C4-2B (cell line): ENCODE measurements at regions not wholly inside any gene's neighbourhood (a gene's known extent, or its start where the extent isn't known, plus 50 kb on each side); places are given as distances from the start of the nearest gene placed in this dataset.

Source experiments
- H3K27ac ChIP-seq: fragments of 450-650 bp; 2 replicates; pipeline ENCODE4 v1.5.1; 2017
- ZFX ChIP-seq: fragments of 450-650 bp; IDR thresholded peaks from 2 replicates; pipeline ENCODE4 v1.6.1; 2017
- TF ChIP-seq, protein P1 (sequence below): fragments of 450-650 bp; conservative IDR thresholded peaks from 2 replicates; pipeline ENCODE4 v1.5.1; 2017; ENCODE audit warnings: mild to moderate bottlenecking

DNA sequence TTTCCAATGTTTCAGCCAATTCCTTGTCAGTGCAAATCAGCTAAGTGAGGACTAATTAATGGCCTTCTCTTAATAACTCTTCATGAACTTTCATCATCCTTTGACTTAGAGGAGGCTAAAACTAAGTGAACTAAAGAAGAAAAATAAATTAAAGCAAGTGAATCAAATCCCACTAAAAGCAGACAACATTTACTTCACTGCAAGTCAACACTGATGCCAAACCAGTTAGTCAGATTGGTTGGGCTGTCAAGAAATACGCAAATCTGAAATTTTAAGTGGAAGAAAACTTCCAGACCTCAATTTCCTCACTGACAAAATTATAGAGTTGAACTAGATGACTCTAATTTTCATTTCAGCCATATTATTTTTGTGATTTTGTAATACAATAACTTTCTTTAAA, 137.2 kb upstream of the PRLR start:
- no peak overlapping the region for H3K27ac ChIP-seq
- TF ChIP-seq ZFX, result no peak
- TF ChIP-seq, protein P1, sequence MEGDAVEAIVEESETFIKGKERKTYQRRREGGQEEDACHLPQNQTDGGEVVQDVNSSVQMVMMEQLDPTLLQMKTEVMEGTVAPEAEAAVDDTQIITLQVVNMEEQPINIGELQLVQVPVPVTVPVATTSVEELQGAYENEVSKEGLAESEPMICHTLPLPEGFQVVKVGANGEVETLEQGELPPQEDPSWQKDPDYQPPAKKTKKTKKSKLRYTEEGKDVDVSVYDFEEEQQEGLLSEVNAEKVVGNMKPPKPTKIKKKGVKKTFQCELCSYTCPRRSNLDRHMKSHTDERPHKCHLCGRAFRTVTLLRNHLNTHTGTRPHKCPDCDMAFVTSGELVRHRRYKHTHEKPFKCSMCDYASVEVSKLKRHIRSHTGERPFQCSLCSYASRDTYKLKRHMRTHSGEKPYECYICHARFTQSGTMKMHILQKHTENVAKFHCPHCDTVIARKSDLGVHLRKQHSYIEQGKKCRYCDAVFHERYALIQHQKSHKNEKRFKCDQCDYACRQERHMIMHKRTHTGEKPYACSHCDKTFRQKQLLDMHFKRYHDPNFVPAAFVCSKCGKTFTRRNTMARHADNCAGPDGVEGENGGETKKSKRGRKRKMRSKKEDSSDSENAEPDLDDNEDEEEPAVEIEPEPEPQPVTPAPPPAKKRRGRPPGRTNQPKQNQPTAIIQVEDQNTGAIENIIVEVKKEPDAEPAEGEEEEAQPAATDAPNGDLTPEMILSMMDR, result no peak

DNA sequence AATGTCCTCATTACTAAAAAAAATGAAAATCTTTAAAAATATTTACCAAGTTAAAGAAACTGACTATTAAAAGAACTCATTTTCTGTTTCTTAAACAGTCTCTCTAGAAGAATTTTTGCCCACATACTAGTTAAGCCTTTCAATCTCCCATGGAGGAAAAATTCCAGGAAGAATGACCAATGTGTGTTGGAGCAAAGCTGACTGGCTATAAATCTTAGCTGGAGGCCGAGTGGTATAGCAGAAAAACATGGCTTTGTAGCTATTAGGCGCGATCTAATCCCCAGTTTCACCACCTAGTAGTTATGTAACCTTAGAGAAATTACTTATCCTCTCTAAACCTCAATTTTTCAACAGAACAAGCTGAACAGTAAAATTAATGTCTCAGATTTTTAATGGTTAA, 135.5 kb upstream of the PRLR start:
- no peak overlapping the region for H3K27ac ChIP-seq
- TF ChIP-seq, protein P1, result no peak
- no peak for TF ChIP-seq ZFX

DNA sequence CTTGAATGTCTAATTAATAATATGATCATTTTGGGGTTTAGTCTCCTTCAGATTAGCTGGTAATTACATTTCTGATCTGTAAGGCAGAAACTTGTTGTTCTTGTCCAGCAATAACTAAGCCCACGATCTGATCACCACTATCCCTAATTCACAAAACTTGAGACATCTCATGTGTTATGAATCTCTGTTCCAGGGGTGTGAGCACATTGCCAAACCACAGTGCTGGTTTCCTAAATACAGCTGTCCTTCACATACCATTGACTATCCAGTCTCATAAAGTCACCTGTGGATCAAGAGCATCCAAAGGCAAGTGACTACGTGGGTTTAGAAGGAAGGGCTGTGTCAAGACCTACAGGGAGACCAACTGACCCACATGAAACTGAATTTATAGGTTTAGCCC, 134.1 kb upstream of the PRLR start:
- no peak overlapping the region for H3K27ac ChIP-seq
- no peak for TF ChIP-seq ZFX
- TF ChIP-seq, protein P1, result no peak

DNA sequence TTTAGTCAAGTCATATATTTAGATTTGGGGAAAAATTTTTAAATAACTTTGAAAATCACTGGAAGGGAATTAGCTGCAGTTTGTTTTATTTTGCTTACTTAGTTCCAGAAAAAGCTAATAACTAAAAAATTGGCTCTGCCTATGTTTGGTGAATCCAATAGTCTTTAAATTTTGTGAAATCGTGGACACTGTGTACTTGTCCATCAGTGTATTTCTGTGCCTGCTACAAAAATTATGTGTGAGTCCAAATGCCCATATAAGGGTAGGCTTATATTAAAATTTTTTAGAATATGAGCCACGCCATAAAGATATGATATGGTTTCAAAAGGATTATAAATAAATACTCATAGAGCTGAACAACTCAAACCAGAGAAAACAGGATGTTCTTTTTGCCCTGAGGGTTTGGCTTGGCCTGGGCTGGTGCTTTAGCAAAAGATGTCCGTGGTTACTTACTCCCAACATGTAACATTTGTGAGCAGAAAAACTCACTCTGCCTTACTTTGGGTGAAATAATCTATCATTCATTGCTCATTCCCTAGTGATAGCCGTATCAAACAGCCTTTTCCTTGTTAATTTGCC, 133.2 kb upstream of the PRLR start:
- TF ChIP-seq ZFX, result no peak
- TF ChIP-seq, protein P1, result no peak
- H3K27ac ChIP-seq, result no peak overlapping the region

DNA sequence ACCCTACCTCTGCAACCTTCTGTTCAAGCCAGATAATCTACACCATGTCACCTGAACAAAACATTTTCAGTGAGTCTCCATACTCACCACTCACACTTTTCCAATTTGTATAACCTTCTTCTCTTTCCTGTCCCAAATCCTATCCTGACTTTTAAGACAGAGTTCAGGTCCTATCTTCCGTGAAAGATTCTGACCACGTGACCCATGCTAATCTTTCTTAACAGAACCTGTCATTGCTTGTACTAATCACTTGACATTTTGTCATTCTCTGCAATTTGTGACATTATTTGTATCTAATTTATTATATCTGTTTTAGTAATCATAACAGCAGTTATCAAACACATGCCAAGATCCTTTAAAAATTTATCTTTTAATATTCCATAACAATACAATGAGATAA, 132.5 kb upstream of the PRLR start:
- no peak overlapping the region for H3K27ac ChIP-seq
- TF ChIP-seq ZFX, result no peak
- TF ChIP-seq, protein P1, result no peak

DNA sequence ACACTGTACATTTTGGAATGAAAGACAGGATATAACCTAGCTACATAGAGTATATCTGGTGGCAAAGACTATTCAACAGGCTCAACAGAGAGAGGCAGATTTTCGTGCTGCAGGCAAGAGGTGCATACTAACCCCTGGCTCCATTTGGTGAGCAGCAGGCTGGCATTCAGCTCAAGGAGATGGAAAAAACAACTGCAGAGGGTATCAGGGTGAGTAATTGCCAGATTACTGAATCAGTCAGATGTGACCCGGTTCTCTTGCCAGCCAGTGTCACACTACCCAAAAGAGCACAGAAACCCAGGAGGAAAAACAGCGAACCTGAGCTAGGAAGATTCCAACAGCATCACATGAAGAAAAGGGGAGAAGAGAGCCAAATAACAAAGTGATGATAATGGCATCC, 130.4 kb upstream of the PRLR start:
- no peak for TF ChIP-seq ZFX
- TF ChIP-seq, protein P1, result no peak
- H3K27ac ChIP-seq, result no peak overlapping the region

DNA sequence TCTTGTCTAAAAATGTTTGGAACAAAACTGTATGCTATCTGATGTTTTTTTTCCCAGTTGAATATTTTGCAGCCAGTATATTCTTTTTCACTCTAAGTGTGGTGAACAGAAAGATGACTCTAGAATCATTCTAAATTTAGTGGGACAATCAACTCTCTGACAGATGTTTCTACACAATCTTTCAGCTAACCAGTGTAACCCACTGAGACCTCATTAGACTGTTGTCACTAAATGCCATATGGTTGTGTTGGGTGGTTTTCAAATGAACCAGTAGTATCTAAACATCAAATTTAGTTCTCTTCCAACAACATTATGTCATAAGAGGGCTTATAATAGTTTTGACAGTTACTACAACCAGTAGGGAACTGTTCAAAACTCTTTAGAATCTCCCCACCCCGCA, 129.6 kb upstream of the PRLR start:
- no peak for TF ChIP-seq ZFX
- TF ChIP-seq, protein P1, result no peak
- H3K27ac ChIP-seq, result no peak overlapping the region
